Activated CD4-positive, CD25-positive, alpha-beta regulatory T cell (primary cell): ENCODE measurements at regions not wholly inside any gene's neighbourhood (a gene's known extent, or its start where the extent isn't known, plus 50 kb on each side); places are given as distances from the start of the nearest gene placed in this dataset.

Experiments
- DNase-seq, 4 experiments: peaks; one replicate each; lab custom pipeline; 2025; lab: John Stamatoyannopoulos, UW

GRCh38 chr12:90399357-90399756 is 555.6 kb downstream of the CCER1 start:
- no peak for DNase-seq

DNA sequence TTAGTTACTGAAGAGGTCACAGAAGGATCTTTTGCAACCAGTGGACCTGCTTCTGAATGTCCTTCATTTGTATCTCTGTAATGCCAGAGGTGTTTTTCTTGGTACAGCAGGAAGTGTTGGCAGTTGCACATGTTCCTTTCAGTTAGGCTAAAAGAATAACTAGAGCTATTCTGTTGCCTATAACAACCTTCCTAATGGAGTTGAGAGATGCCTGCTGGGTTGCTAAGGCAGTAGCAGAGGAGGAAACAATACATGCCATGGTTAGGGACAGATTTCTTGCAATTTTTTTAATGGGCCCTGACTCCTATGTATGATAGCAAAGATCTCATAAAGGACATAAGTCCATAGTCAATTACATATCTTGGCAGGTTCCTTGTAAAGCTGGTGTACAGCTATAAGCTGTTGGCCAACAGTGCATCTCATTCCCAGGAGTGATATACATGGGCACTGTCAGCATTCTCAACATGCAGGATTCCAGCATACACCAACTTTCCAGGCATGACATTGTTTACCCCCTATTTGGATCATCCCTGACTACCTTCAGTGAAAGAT is 556.6 kb downstream of the CCER1 start:
- no peak for DNase-seq

- DNase-seq = no peak
These were observed 558.4 kb downstream of the CCER1 start for GRCh38 chr12:90396556-90396955.

- DNase-seq = no peak
These were observed 561.3 kb downstream of the CCER1 start for GRCh38 chr12:90393652-90394051.

DNA sequence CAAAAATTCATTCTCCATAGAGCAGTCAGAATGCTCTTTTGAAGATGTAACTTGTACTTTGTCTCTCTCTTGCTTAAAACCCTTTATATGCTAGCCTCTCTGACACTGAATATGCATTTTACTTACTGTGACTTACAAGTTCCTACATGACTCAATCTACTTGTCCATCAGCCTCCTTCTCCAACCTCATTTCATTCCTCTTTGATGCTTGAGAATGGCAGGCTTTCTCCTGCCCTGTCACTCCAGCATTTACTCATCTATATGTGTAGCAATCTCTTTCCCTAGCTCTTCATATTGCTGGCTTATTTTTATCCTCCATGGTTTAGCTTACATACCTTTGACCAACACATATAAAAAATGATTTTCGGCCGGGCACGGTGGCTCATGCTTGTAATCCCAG is 561.9 kb downstream of the CCER1 start:
- no peak for DNase-seq

DNA sequence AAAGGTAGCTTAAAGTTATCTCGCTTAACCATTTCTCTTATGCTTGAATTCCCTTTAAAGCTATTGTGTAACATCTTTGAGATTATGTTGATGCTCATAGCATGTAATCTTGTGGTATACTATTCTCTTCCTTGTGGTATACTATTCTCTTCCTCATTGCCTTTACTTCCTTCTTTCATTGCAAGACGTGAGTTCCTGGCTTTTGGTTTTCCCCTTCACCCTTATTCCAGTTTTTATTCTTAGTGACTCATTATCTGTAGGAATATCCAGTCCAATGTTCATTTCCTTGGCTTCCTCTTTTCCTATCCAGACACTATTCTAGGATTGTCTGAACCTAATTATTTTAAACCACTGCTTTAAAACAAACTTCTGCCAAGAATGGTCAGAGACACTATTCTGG is 564.0 kb downstream of the CCER1 start:
- no peak for DNase-seq

DNA sequence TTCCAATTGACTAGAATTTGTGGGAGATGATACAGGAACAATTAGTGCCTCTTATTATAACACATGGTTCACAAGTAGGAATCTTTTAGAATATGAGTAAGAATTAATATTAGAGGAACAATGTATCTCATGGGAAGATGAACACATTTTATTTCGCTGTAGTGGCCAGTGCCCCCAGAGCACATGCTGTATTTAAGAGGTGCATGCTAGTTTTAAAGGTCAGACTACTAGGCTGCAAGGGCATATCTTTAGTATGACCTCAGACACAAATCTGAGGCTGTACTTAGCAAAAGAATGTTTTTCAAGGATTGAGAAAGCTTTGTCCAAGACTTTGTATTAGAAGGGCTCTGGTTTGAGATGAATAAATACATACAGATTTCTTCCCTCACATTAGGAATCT is 586.9 kb downstream of the CCER1 start:
- DNase-seq = no peak

GRCh38 chr12:90366286-90366685 is 588.7 kb downstream of the CCER1 start:
- DNase-seq = no peak

GRCh38 chr12:90360300-90360699 is 594.7 kb downstream of the CCER1 start:
- DNase-seq = no peak

GRCh38 chr12:90355711-90356355 is 599.1 kb downstream of the CCER1 start:
- DNase-seq = no peak

DNA sequence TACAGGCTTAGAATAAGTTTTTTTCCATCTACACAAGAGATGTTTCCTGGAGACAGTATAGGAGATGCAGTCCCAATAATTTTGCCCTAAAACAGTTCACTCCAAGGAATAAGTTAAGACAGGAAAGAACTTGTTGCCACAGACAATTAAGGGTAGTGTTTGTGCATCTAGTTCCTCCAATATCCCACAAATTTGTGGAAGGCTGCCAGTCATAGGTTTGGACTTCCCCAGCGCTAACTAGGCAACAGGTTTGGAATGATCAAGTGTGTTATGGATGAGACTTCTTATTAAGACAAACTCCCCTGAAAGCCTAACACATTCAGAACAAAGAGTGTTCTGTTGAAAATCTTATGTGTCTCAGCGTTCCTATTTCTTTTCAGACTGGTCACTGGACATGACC is 611.0 kb downstream of the CCER1 start:
- DNase-seq = no peak

DNA sequence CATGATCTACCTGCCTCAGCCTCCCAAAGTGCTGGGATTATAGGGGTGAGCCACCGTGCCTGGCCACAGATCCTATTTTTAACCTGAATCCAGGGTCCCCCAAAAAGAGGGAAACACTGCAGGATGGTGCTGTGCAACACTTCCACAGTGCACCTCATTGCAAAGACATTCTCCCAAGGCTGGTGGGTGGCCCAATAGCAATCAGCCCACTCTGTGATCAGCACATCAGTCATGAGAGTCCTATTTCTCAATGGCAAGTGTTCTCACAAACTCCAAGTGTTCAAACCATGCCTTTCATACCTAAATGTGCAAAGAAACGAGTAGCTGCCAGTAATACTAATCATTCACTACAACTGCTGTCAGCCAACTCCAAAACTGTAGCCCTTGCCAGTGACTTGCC is 612.9 kb downstream of the CCER1 start:
- DNase-seq = no peak

GRCh38 chr12:90339837-90340236 is 615.1 kb downstream of the CCER1 start:
- no peak for DNase-seq

DNA sequence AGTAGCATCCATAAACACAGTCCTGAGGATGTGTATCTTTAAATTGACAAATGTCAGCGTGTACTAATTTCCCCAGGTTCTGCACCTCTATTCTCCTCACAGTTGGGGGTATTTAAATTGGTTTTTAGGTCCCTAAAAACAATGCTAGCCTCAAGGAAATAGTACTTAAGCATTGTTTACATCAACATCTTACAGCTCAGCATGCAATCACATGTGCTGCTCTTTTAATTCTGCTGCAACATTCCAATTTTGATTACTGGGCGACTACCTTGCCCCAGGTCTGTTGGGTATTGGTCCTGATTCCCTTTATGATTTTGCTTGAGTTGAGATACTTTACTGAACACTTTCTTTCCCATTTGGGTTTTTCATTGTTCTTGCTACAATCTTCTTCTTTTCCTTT is 616.6 kb downstream of the CCER1 start:
- no peak for DNase-seq

DNA sequence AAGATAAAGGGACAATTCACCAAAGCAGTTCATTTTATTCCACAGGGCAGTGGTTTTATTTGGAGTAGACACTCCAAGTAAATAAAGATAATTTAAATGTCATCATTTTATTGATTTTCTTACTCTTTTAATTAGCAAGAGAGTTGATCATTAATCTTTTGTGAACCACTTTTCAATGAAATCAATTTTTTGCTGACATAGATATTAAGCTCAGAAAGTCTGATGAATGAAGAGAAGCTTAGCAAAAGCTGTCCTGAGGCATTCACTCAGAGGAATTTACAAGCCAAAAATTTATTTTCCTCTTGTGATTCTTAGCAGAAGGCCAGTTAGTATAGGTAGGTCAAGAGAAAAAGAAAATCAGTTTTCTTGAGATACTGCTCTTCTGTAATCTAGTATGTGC is 618.0 kb downstream of the CCER1 start:
- DNase-seq = no peak

GRCh38 chr12:90335566-90335965 is 619.4 kb downstream of the CCER1 start:
- no peak for DNase-seq

- no peak for DNase-seq
These were observed 621.0 kb downstream of the CCER1 start for GRCh38 chr12:90333939-90334338.

DNA sequence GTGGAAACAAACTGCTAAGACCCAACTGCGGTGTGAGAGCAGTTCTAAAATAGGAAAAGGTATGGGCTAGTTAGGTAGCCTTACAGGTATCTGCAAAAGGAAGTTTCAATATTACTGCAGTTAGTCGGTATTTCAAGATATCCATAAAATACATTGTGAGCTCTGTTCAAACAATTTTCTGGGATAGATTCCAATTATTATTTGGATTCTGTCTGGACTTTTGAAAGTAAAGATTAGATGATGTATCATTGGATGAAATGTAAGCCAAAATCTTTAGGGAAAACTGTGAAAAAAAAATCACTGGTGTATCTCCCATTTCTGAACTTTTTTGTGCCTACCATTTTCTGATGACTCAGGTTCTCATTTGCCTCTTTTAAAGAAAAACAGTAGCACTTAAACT is 621.6 kb downstream of the CCER1 start:
- DNase-seq = no peak

DNA sequence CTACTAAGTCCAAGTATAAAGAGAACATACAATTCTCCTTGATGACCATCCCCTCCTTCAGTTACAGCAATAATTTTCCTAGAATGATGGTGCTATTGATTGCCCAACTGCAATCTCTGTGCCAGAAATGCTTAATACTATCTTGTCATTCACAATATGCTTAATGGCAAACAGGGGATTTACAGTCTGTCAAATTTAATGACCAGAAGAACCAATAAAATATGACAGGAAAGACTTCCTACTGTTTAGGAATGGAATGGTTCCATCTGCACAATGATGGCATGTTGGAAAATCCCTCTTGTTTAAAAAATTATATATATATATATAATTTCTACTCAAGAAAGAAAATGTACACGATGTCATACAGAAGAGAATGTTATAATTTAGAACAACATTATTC is 623.2 kb downstream of the CCER1 start:
- no peak for DNase-seq

- no peak for DNase-seq
These were observed 622.6 kb upstream of the ATP2B1 start for GRCh38 chr12:90331262-90331661.

DNA sequence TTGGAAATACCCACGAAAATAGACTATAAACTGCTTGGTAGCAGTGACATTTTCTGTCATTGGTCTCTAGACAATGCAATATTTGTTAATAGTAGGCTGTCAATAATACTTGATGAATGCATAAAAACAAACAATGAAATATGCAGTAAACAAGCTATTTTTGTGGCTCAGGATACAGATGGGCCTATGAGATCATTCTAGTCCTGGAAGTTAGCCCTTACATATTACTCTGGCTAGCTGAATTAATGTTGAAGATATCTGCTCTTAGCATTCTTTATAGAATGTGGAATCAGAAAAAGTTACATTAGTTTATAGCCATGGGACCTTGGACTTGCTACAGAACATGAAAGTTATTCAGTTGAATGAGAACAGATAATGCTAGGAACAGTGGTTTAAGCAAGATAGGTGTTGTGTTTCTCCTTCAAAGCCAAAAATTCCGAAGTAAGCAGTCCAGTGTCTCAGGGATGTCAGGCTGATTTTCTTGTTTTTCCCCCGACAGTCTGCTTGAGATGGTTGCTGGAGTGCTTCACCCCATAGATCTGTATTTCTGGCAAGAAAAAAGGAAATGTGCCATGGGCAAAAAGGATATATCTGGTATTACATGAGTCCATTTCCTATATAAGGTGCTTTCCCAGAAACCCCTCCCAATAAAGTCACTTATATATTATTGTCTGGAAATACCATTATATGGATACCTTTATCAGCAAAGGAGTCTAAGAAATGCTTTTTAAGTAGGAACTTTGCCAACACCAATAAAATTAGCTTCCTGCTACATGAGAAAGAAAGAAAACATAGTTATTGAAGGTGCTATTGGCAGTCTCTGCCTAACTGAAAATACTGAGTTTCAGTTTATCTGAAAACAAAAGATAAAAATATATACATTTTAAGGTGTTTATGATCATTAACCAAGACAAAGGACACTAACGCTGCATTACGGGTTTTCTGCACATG is 619.4 kb upstream of the ATP2B1 start:
- no peak for DNase-seq

DNA sequence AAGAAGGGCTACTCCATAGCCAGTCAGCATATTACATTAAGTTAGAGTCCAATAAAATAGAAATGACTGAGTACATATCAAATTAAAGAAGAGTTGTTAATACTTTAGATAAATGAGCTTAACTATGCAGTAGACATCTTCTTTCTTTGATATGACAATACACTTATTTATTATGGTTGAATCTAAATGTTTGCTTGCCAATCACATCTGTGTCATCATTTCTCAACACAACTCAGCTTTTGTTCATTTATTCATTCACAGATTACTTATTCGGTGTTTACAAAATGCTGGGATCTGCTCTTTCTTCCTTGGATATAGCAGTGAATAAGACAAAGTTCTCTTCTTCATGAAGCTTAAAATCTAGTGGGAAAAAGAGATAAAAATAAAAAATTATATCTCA is 614.6 kb upstream of the ATP2B1 start:
- no peak for DNase-seq

DNA sequence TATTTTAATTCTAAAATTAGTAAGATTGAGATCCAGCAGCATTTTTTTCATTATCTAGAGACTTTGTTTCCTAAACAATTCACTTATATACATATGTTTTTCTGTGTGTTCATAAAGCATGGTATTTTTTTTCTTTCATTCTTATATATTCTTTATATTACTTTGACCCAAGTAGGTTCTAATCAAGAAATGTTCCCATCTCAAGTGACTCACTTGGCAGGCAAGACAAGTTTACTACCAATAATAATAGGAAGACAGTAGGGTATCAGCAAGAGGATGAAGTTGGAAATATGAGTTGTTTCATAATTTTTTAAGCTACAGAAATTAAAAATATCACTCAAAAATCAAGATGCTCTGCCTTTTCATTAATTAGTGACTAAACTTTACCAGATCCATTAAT is 613.4 kb upstream of the ATP2B1 start:
- no peak for DNase-seq
